ENCODE measurements at regions not wholly inside any gene's neighbourhood (a gene's known extent, or its start where the extent isn't known, plus 50 kb on each side); places are given as distances from the start of the nearest gene placed in this dataset.

DNA sequence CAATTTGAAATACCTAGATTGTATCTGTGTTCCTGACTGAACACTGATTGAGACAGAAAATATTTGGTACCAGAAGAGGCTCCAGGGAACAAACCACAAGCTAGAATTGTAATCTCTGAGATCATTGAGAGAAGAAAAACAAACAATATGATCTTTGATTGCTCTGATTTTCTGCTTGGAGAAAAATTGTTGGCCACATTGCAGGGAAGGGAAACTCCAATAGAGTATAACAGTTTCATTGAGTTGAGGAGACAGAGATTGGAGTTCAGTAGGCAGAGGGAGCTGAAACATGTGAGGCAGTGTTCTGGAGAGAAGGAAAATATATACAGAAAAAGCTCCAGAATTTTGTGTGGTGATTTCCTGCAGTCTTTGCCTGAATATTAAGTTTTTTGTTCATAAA is 158.2 kb downstream of the C4orf33 start:
- no peak for FAIRE-seq
- Histone ChIP-seq H3K4me1 (no peaks in the 10 kb centered on the region), H3K4me3 (no peak overlapping the region), H3K4me2 (no peak overlapping the region), H3K27ac (no peak overlapping the region), H3K9me3 (no peaks in the 10 kb centered on the region)
- no peak for TF ChIP-seq RAD21 (conservative IDR thresholded peaks at IDR 0.05 in 1 of 2, IDR thresholded peaks at IDR 0.05 in 1 of 2)
- no peak for TF ChIP-seq FOXS1 (CRISPR knock-in tag; IDR thresholded peaks at IDR 0.05)
- TF ChIP-seq, protein P1, sequence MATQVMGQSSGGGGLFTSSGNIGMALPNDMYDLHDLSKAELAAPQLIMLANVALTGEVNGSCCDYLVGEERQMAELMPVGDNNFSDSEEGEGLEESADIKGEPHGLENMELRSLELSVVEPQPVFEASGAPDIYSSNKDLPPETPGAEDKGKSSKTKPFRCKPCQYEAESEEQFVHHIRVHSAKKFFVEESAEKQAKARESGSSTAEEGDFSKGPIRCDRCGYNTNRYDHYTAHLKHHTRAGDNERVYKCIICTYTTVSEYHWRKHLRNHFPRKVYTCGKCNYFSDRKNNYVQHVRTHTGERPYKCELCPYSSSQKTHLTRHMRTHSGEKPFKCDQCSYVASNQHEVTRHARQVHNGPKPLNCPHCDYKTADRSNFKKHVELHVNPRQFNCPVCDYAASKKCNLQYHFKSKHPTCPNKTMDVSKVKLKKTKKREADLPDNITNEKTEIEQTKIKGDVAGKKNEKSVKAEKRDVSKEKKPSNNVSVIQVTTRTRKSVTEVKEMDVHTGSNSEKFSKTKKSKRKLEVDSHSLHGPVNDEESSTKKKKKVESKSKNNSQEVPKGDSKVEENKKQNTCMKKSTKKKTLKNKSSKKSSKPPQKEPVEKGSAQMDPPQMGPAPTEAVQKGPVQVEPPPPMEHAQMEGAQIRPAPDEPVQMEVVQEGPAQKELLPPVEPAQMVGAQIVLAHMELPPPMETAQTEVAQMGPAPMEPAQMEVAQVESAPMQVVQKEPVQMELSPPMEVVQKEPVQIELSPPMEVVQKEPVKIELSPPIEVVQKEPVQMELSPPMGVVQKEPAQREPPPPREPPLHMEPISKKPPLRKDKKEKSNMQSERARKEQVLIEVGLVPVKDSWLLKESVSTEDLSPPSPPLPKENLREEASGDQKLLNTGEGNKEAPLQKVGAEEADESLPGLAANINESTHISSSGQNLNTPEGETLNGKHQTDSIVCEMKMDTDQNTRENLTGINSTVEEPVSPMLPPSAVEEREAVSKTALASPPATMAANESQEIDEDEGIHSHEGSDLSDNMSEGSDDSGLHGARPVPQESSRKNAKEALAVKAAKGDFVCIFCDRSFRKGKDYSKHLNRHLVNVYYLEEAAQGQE (IDR thresholded peaks at IDR 0.05) = no peak
- no peak for TF ChIP-seq KDM5A (IDR thresholded peaks at IDR 0.05)
- TF ChIP-seq GATA3 (IDR thresholded peaks at IDR 0.05; ENCODE audit: borderline replicate concordance) = no peak
- TF ChIP-seq HOXA7 (CRISPR knock-in tag; IDR thresholded peaks at IDR 0.05) = no peak
- no peak for TF ChIP-seq RFX5 (IDR thresholded peaks at IDR 0.05)
- no peak for TF ChIP-seq HEYL (CRISPR knock-in tag; IDR thresholded peaks at IDR 0.05)
- no peak for TF ChIP-seq FOSB (CRISPR knock-in tag; IDR thresholded peaks at IDR 0.05)
- TF ChIP-seq USF2 (IDR thresholded peaks at IDR 0.05) = no peak
- no peak for TF ChIP-seq ZSCAN20 (CRISPR knock-in tag; IDR thresholded peaks at IDR 0.05)
- TF ChIP-seq TP53 (CRISPR knock-in tag; IDR thresholded peaks at IDR 0.05) = no peak
- TF ChIP-seq E2F6 (IDR thresholded peaks at IDR 0.05; ENCODE audit: borderline replicate concordance, low read depth) = no peak
- no peak for TF ChIP-seq NR3C1 (IDR thresholded peaks at IDR 0.05)
- no peak for TF ChIP-seq EP300 (IDR thresholded peaks at IDR 0.05)
- no peak for TF ChIP-seq CHD4 (IDR thresholded peaks at IDR 0.05; ENCODE audit: borderline replicate concordance)
- no peak for TF ChIP-seq NFE2L2 (conservative IDR thresholded peaks at IDR 0.05; ENCODE audit: low read length)
- TF ChIP-seq ATOH8 (CRISPR knock-in tag; IDR thresholded peaks at IDR 0.05; ENCODE audit: low read depth) = no peak
- POLR2A ChIA-PET = no interaction called here
- ATAC-seq = no peak
- CTCF ChIA-PET = no interaction called here
- DNase-seq (ENCODE audit: low read depth in 1 of 2, low spot score in 1 of 2) = no peak

DNA sequence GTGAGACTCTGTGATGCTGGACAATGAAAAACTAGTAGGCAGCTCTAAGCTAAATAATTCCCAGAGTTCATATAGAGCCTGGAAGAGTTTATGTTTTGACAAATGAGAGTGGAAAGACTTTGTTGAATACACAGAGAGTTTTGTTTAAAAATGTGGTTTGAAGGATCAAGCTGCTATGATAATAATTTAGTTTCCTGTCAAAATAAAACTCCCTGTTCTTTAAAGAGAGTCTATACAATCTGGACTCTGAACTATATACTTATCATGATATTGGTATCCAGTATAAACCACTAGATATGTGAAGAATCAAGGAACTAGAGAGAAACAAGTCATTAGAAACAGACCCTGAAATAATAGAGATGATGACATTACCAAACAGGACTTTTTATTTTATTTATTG is 158.6 kb downstream of the C4orf33 start:
- DNase-seq (ENCODE audit: low read depth in 1 of 2, low spot score in 1 of 2) (no peak), ATAC-seq (no peak), FAIRE-seq (no peak)
- H3K4me3 ChIP-seq = no peak overlapping the region
- POLR2A ChIA-PET = no interaction called here
- no peaks in the 10 kb centered on the region for H3K4me1 ChIP-seq
- TF ChIP-seq NFE2L2 (conservative IDR thresholded peaks at IDR 0.05; ENCODE audit: low read length) = no peak
- TF ChIP-seq RCOR1 (IDR thresholded peaks at IDR 0.05; ENCODE audit: low read depth, low read length) = no peak
- no peak for TF ChIP-seq NR3C1 (IDR thresholded peaks at IDR 0.05)
- TF ChIP-seq, protein P2, sequence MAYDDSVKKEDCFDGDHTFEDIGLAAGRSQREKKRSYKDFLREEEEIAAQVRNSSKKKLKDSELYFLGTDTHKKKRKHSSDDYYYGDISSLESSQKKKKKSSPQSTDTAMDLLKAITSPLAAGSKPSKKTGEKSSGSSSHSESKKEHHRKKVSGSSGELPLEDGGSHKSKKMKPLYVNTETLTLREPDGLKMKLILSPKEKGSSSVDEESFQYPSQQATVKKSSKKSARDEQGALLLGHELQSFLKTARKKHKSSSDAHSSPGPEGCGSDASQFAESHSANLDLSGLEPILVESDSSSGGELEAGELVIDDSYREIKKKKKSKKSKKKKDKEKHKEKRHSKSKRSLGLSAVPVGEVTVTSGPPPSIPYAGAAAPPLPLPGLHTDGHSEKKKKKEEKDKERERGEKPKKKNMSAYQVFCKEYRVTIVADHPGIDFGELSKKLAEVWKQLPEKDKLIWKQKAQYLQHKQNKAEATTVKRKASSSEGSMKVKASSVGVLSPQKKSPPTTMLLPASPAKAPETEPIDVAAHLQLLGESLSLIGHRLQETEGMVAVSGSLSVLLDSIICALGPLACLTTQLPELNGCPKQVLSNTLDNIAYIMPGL (CRISPR knock-in tag; IDR thresholded peaks at IDR 0.05; ENCODE audit: borderline replicate concordance) = no peak
- TF ChIP-seq CHD4 (IDR thresholded peaks at IDR 0.05; ENCODE audit: borderline replicate concordance) = no peak
- TF ChIP-seq BCL3 (IDR thresholded peaks at IDR 0.05) = no peak
- TF ChIP-seq MAFK (IDR thresholded peaks at IDR 0.05; ENCODE audit: partially characterized antibody) = no peak
- no peak for TF ChIP-seq PBX3 (IDR thresholded peaks at IDR 0.05)
- no peak for TF ChIP-seq ZFP36 (IDR thresholded peaks at IDR 0.05; ENCODE audit: borderline replicate concordance, partially characterized antibody)
- no peak for TF ChIP-seq MAZ (IDR thresholded peaks at IDR 0.05; ENCODE audit: borderline replicate concordance, low read depth, low read length)
- TF ChIP-seq KDM1A (IDR thresholded peaks at IDR 0.05; ENCODE audit: low read depth) = no peak
- no peak for TF ChIP-seq JUN (IDR thresholded peaks at IDR 0.05)
- H3K9me3 ChIP-seq = no peaks in the 10 kb centered on the region
- no peak overlapping the region for H3K27ac ChIP-seq
- H3K4me2 ChIP-seq = no peak overlapping the region
- CTCF ChIA-PET = no interaction called here

Data from A549 (cell line).